ENCODE measurements at regions not wholly inside any gene's neighbourhood (a gene's known extent, or its start where the extent isn't known, plus 50 kb on each side); places are given as distances from the start of the nearest gene placed in this dataset.
"Not testable (repeated sequence)": the region's sequence is repeated elsewhere in the genome, so short reads cannot be mapped to it uniquely, and the experiment has no call there.

DNA sequence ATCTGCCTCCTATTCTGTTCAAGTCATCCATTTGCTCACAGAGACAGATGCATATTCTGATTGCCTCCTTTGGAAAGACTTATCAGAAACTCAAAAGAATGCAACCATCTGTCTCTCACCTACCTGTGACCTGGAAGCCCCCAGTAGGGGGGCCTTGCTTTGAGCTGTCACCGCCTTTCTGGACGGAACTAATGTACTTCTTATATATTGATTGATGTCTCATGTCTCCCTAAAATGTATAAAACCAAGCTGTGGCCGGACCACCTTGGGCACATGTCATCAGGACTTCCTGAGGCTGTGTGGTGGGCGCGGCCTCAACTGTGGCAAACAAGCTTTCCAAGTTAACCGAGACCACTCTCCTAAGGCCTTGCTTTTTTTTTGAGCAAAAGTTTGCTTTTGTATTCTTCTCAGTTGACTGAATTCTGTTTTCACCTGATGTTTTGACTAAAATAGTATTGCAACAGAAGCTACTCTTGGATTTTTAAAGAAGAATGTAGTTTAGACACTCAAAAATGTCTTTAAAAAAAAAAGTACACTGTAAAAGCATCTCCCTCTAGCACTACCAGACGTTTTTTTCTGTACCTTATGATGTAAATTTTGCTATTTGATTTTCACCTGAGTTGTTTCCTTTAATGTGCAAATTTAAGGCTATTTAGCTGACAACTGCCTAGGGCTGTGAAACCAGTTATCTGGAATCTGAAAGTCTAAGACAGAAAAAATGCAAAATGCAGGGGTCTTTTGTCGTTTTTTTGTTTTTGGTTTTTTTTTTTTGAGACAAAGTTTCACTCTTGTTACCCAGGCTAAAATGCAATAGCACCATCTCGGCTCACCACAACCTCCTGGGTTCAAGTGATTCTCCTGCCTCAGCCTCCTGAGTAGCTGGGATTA lies 298.8 kb upstream of the SGCG start:
- H3K36me3 ChIP-seq (ENCODE audit: control insufficient read depth in 2 of 2, insufficient read depth in 1 of 2, low read length in 2 of 2); H3K9me3 ChIP-seq (ENCODE audit: control insufficient read depth, insufficient read depth, low read depth, low read length); H3K27ac ChIP-seq (ENCODE audit: extremely low read depth, low read depth, low read length); H3K4me3 ChIP-seq (ENCODE audit: low read depth, low read length); POLR2A ChIA-PET; CTCF ChIA-PET; H3K4me1 ChIP-seq (ENCODE audit: control insufficient read depth, insufficient read depth, low read length): not testable (repeated sequence)

DNA sequence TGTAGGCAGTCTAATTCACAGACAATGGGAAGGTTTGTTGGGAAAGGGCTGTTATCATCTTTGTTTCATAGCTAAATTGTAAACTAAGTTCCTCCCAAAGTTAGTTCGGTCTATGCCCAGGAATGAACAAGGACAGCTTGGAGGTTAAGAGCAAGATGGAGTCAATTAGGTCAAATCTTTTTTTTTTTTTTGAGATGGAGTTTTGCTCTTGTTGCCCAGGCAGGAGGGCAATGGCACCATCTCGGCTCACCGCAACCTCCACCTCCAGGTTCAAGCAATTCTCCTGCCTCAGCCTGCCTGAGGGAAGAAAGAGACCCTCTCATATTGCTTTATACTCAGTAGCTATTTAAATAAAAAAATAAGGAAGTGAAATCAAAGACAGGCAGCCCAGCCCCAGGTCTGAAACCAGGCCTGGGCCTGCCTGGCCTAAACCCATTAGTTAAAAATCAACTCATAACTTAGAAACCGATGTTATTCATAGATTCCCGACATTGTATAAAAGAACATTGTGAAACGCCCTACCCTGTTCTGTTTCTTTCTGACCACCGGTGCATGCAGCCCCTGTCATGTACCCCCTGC lies 297.4 kb upstream of the SGCG start:
- ChIA-PET POLR2A (no interaction called here), CTCF (no interaction called here)
- Histone ChIP-seq H3K9me3 (ENCODE audit: control insufficient read depth, insufficient read depth, low read depth, low read length) (no peaks in the 10 kb centered on the region), H3K36me3 (ENCODE audit: control insufficient read depth in 2 of 2, insufficient read depth in 1 of 2, low read length in 2 of 2) (no peaks in the 10 kb centered on the region), H3K4me1 (ENCODE audit: control insufficient read depth, insufficient read depth, low read length) (no peaks in the 10 kb centered on the region), H3K4me3 (ENCODE audit: low read depth, low read length) (no peak overlapping the region), H3K27ac (ENCODE audit: extremely low read depth, low read depth, low read length) (no peak overlapping the region)
- TF ChIP-seq ZNF433 (tag by site-specific recombination; IDR thresholded peaks at IDR 0.05; ENCODE audit: low read depth): no peak

DNA sequence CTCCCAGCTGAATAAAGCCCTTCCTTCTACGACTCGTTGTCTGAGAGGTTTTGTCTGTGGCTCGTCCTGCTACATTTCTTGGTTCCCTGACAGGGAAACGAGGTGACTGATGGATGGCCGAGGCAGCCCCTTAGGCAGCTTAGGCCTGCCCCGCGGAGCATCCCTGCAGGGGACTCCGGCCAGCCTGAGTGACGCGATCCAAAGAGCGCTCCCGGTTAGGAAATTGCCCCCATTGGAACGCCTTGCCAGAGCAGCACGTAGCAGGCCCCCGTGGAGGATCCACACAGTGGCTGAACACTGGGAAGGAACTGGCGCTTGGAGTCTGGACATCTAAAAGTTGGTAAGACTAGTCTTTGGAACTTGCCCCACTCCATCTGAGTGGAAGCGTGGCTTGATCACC lies 296.8 kb upstream of the SGCG start:
- Histone ChIP-seq H3K4me1 (ENCODE audit: control insufficient read depth, insufficient read depth, low read length) (no peaks in the 10 kb centered on the region), H3K27ac (ENCODE audit: extremely low read depth, low read depth, low read length) (no peak overlapping the region)
- CTCF ChIA-PET: no interaction called here

DNA sequence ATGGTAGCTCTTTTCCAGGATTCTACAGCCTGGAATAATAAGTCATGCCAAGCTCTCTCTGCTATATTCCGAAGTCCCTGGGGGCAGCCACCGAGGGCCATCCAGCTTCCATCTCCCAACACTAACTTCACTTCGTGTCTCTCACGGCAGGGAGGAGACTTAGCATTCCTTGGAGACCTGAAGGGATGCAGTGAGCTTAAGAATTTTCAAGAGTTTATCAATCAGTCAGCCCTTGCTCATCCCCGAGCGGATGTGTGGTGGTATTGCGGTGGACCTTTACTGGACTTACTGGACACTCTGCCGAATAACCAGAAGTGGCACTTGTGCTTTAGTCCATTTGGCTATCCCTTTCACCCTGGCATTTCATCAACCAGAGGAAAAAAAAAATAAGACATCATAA lies 294.7 kb upstream of the SGCG start:
- POLR2A ChIA-PET; CTCF ChIA-PET; H3K27ac ChIP-seq (ENCODE audit: extremely low read depth, low read depth, low read length); H3K4me1 ChIP-seq (ENCODE audit: control insufficient read depth, insufficient read depth, low read length); H3K36me3 ChIP-seq (ENCODE audit: control insufficient read depth in 2 of 2, insufficient read depth in 1 of 2, low read length in 2 of 2); H3K4me3 ChIP-seq (ENCODE audit: low read depth, low read length); H3K9me3 ChIP-seq (ENCODE audit: control insufficient read depth, insufficient read depth, low read depth, low read length): not testable (repeated sequence)

More for the DNA sequence above, 296.8 kb upstream of the SGCG start:
- POLR2A ChIA-PET: no interaction called here
- no peak for TF ChIP-seq ZNF501 (tag by site-specific recombination; IDR thresholded peaks at IDR 0.05)
- Histone ChIP-seq H3K4me3 (ENCODE audit: low read depth, low read length) (no peak overlapping the region), H3K36me3 (ENCODE audit: control insufficient read depth in 2 of 2, insufficient read depth in 1 of 2, low read length in 2 of 2) (no peaks in the 10 kb centered on the region), H3K9me3 (ENCODE audit: control insufficient read depth, insufficient read depth, low read depth, low read length) (no peaks in the 10 kb centered on the region)

DNA sequence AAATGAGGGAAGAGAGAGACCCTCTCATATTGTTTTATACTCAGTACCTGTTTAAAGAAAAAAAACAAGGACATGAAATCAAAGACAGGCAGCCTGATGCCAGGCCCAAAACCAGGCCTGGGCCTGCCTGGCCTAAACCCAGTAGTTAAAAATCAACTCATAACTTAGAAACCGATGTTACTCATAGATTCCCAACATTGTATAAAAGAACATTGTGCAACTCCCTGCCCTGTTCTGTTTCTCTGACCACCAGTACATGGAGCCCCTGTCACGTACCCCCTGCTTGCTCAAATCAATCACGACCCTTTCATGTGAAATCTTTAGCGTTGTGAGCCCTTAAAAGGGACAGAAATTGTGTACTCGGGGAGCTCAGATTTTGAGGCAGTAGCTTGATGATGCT lies 291.4 kb upstream of the SGCG start:
- H3K36me3 ChIP-seq (ENCODE audit: control insufficient read depth in 2 of 2, insufficient read depth in 1 of 2, low read length in 2 of 2); H3K4me1 ChIP-seq (ENCODE audit: control insufficient read depth, insufficient read depth, low read length); H3K9me3 ChIP-seq (ENCODE audit: control insufficient read depth, insufficient read depth, low read depth, low read length); H3K4me3 ChIP-seq (ENCODE audit: low read depth, low read length); H3K27ac ChIP-seq (ENCODE audit: extremely low read depth, low read depth, low read length); POLR2A ChIA-PET: not testable (repeated sequence)
- CTCF ChIA-PET: interaction anchor here (0.6 kb wide), 1 partner anchor 326 kb away, joined by 4 read pairs; no protein-coding TSS in a partner anchor

DNA sequence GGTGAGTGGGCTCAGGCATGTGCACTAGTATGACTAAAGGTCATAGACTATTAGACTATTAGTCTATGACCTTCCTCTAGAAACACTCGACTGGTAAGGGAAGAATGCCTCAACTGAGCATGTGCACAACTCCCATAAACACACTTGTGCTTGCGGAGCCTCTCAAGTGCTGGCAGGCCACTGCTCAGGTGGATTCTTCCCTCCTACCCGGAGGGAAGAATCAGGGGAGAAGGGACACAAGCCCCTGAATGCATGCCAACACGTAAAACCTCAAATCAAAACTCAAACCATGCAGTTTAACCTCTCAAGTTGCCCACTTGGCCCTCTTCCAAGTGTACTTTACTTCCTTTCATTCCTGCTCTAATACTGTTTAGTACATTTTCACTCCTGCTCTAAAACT lies 287.6 kb upstream of the SGCG start:
- TF ChIP-seq ZBTB20 (tag by site-specific recombination; IDR thresholded peaks at IDR 0.05) (0 out of 2 replicates have a peak, but pooled peaks have one; percentile 30), ZNF792 (tag by site-specific recombination; IDR thresholded peaks at IDR 0.05) (no peak), YY2 (tag by site-specific recombination; IDR thresholded peaks at IDR 0.05) (no peak)
- ChIA-PET POLR2A (no interaction called here), CTCF (no interaction called here)
- no peak overlapping the region for H3K27ac ChIP-seq (ENCODE audit: extremely low read depth, low read depth, low read length)
- no peaks in the 10 kb centered on the region; the same call in 1 of the 2 replicates for H3K4me1 ChIP-seq (ENCODE audit: control insufficient read depth, insufficient read depth, low read length)
- H3K36me3 ChIP-seq (ENCODE audit: control insufficient read depth in 2 of 2, insufficient read depth in 1 of 2, low read length in 2 of 2): no peaks in the 10 kb centered on the region
- no peaks in the 10 kb centered on the region for H3K9me3 ChIP-seq (ENCODE audit: control insufficient read depth, insufficient read depth, low read depth, low read length)
- no peak overlapping the region for H3K4me3 ChIP-seq (ENCODE audit: low read depth, low read length)

DNA sequence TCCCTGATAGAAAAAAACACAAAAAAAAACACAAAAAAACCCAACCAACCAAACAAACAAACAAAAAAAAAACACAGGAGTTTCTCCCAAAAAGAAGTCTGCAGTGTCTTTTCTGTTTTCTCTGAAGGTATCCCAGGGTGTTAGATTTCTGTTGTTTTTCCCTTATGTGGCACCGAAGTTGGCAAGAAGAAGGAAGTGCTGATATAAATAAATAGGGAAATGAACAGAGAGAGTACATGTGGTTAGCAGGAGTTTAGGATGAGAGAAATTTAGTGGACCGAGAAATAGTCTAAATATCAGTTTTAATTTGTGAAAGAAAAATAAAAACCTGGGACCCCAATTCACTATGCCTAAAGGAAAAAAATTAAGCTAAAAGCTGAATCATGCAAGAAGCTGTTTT lies 287.0 kb upstream of the SGCG start:
- Histone ChIP-seq H3K27ac (ENCODE audit: extremely low read depth, low read depth, low read length) (no peak overlapping the region), H3K9me3 (ENCODE audit: control insufficient read depth, insufficient read depth, low read depth, low read length) (no peaks in the 10 kb centered on the region), H3K4me1 (ENCODE audit: control insufficient read depth, insufficient read depth, low read length) (no peaks in the 10 kb centered on the region; the same call in 1 of the 2 replicates), H3K36me3 (ENCODE audit: control insufficient read depth in 2 of 2, insufficient read depth in 1 of 2, low read length in 2 of 2) (no peaks in the 10 kb centered on the region), H3K4me3 (ENCODE audit: low read depth, low read length) (no peak overlapping the region)
- CTCF ChIA-PET: interaction anchor here (0.7 to 1.0 kb wide), 2 partner anchors 18 to 413 kb away, joined by 3 read pairs; no protein-coding TSS in a partner anchor
- POLR2A ChIA-PET: no interaction called here
- TF ChIP-seq ZNF830 (tag by site-specific recombination; IDR thresholded peaks at IDR 0.05; ENCODE audit: low read depth): no peak
- TF ChIP-seq ZNF48 (tag by site-specific recombination; IDR thresholded peaks at IDR 0.05): no peak
- TF ChIP-seq EGR2 (tag by site-specific recombination; IDR thresholded peaks at IDR 0.05; ENCODE audit: low read depth): no peak
- TF ChIP-seq, protein P1, sequence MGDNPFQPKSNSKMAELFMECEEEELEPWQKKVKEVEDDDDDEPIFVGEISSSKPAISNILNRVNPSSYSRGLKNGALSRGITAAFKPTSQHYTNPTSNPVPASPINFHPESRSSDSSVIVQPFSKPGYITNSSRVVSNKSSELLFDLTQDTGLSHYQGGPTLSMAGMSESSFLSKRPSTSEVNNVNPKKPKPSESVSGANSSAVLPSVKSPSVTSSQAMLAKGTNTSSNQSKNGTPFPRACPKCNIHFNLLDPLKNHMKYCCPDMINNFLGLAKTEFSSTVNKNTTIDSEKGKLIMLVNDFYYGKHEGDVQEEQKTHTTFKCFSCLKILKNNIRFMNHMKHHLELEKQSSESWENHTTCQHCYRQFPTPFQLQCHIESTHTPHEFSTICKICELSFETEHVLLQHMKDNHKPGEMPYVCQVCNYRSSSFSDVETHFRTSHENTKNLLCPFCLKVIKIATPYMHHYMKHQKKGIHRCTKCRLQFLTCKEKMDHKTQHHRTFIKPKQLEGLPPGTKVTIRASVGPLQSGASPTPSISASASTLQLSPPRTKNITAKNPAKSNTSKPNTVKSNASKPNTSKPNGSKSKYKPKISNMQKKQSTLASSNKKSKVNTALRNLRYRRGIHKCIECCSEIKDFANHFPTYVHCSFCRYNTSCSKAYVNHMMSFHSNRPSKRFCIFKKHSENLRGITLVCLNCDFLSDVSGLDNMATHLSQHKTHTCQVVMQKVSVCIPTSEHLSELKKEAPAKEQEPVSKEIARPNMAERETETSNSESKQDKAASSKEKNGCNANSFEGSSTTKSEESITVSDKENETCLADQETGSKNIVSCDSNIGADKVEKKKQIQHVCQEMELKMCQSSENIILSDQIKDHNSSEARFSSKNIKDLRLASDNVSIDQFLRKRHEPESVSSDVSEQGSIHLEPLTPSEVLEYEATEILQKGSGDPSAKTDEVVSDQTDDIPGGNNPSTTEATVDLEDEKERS (tag by site-specific recombination; IDR thresholded peaks at IDR 0.05): no peak
- no peak for TF ChIP-seq ZNF621 (tag by site-specific recombination; IDR thresholded peaks at IDR 0.05)
- TF ChIP-seq, protein P2, sequence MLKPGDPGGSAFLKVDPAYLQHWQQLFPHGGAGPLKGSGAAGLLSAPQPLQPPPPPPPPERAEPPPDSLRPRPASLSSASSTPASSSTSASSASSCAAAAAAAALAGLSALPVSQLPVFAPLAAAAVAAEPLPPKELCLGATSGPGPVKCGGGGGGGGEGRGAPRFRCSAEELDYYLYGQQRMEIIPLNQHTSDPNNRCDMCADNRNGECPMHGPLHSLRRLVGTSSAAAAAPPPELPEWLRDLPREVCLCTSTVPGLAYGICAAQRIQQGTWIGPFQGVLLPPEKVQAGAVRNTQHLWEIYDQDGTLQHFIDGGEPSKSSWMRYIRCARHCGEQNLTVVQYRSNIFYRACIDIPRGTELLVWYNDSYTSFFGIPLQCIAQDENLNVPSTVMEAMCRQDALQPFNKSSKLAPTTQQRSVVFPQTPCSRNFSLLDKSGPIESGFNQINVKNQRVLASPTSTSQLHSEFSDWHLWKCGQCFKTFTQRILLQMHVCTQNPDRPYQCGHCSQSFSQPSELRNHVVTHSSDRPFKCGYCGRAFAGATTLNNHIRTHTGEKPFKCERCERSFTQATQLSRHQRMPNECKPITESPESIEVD (tag by site-specific recombination; IDR thresholded peaks at IDR 0.05): no peak
- TF ChIP-seq ZNF544 (tag by site-specific recombination; IDR thresholded peaks at IDR 0.05): no peak
